Activated T-cell treated with anti-CD3 and anti-CD28 coated beads, Interleukin-2, amount 50 U/mL, for 72 hours (primary cell): ENCODE measurements at regions not wholly inside any gene's neighbourhood (a gene's known extent, or its start where the extent isn't known, plus 50 kb on each side); places are given as distances from the start of the nearest gene placed in this dataset.

Experiments used
- ATAC-seq, 2 donors: fragments of 150-1000 bp; cut with Tn5 transposase; replicated peaks in 1 of 2; 2 replicates each; pipeline ENCODE4 v1.10.0; 2021; ENCODE audit warnings: moderate library complexity in 2 of 2, mild to moderate bottlenecking in 1 of 2
- DNase-seq, 2 donors: peaks; one replicate each; pipeline ENCODE4 v3.0.0; 2021 to 2022; ENCODE audit warnings: mixed read lengths in 1 of 2
- H3K27ac Mint-ChIP-seq: one replicate; pipeline ENCODE4 v1.8.0; 2022; ENCODE audit warnings: mild to moderate bottlenecking, moderate library complexity, mixed read lengths
- H3K27me3 Mint-ChIP-seq: one replicate; pipeline ENCODE4 v1.8.0; 2022; ENCODE audit warnings: low read depth, mixed read lengths
- H3K36me3 Mint-ChIP-seq, 2 donors: one replicate each; pipeline ENCODE4 v1.8.0; 2022; ENCODE audit warnings: mixed read lengths in 2 of 2, mild to moderate bottlenecking in 1 of 2; ENCODE audit not compliant: insufficient read depth in 2 of 2
- H3K4me1 Mint-ChIP-seq: one replicate; pipeline ENCODE4 v1.8.0; 2022; ENCODE audit warnings: low read depth, mixed read lengths
- H3K4me3 Mint-ChIP-seq, 2 donors: one replicate each; pipeline ENCODE4 v1.8.0; 2022; ENCODE audit warnings: mild to moderate bottlenecking in 2 of 2, mixed read lengths in 2 of 2, moderate library complexity in 2 of 2
- H3K9me3 Mint-ChIP-seq, 2 donors: one replicate each; pipeline ENCODE4 v1.8.0; 2022; ENCODE audit warnings: mixed read lengths in 2 of 2

DNA sequence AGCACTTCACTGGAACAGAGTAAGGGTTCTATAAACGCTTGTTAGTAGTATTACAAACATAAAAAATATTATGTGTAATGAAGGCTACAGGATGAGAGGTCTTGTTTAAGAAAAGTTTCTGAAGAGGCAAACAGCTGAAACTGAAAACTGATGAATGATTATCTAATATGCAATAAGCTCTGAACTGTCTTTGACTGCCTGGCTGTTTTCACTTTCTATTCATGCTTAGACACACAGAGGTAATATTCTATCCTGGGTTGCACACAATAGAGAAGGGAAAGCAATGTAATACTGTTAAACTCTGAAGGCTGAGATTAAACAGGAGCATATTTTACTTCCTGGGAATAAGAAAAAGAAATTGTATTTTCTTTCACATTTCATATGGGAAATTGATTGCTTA is 251.3 kb downstream of the ALX1 start:
- H3K9me3 Mint-ChIP-seq, result peaks cover 0 to 4% of the 10 kb centered on the region in 2 donors
- H3K4me3 Mint-ChIP-seq, result no peak overlapping the region
- H3K27ac Mint-ChIP-seq, result no peak overlapping the region
- H3K4me1 Mint-ChIP-seq, result no peaks in the 10 kb centered on the region
- ATAC-seq (no peak), DNase-seq (no peak)
- no peaks in the 10 kb centered on the region for H3K27me3 Mint-ChIP-seq
- H3K36me3 Mint-ChIP-seq, result no peaks in the 10 kb centered on the region

DNA sequence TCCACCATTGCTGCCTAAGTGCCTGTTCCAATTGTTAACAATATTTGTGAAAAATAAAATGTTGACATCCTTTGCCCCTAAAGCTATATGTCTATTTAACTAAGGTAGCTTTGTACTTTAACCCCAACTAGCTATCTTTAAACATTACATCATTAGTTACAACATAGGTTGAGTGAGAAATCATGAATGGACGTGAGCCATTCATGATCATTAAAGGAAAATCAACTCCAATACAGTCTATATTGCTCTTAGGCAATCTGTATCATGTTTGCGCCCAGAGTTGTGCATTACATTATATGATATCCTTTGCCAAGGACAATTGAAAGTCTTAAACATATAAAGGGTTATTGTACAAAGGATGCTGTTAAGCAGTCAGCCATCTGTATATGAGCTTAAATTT is 269.6 kb downstream of the ALX1 start:
- Mint-ChIP-seq H3K27ac (no peak overlapping the region), H3K4me1 (no peaks in the 10 kb centered on the region), H3K4me3 (no peak overlapping the region), H3K9me3 (no peaks in the 10 kb centered on the region), H3K27me3 (no peaks in the 10 kb centered on the region), H3K36me3 (no peaks in the 10 kb centered on the region)
- ATAC-seq (no peak), DNase-seq (no peak)

DNA sequence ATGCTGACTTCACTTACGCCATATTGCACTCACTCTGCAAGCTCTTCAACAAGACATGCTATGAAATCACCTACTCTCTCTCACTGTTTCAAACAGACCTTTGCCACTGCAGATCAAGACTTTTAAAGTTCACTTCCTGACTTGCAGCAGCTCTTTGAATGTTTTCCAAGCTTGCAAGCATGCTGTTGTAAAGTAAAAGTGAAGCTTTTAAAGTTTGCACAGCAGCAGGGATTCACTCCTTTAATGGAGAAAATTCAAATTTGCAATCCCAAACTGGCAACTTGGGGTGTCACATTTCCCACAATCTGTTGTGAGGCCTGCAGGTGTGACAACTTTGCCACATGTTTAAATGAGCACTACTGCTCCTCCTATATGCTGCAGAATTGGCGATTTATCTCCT is 270.9 kb downstream of the ALX1 start:
- Mint-ChIP-seq H3K27me3 (no peaks in the 10 kb centered on the region), H3K4me3 (no peak overlapping the region), H3K27ac (no peak overlapping the region), H3K9me3 (no peaks in the 10 kb centered on the region), H3K4me1 (no peaks in the 10 kb centered on the region), H3K36me3 (no peaks in the 10 kb centered on the region)
- no peak for DNase-seq
- no peak for ATAC-seq

DNA sequence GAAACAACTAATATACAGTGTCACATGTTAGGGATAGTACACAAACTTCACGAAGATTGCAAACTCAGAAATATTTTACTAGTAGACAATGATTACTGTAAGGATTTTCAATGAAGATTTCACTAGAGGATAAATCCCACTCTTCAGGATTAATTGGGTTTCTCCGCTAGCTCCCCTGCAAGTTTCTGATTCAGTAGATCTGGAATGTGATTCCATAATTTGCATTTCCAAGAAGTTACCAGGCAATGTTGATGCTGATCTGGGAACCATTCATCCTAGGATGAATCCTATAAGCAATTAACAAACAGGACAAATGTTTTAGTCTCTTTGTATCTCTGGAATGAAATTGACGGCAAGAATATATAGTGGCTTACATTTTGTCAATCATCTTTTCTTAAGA is 272.4 kb downstream of the ALX1 start:
- H3K4me1 Mint-ChIP-seq, result no peaks in the 10 kb centered on the region
- ATAC-seq (no peak), DNase-seq (no peak)
- H3K4me3 Mint-ChIP-seq, result no peak overlapping the region
- H3K36me3 Mint-ChIP-seq, result no peaks in the 10 kb centered on the region
- no peaks in the 10 kb centered on the region for H3K9me3 Mint-ChIP-seq
- no peaks in the 10 kb centered on the region for H3K27me3 Mint-ChIP-seq
- H3K27ac Mint-ChIP-seq, result no peak overlapping the region

DNA sequence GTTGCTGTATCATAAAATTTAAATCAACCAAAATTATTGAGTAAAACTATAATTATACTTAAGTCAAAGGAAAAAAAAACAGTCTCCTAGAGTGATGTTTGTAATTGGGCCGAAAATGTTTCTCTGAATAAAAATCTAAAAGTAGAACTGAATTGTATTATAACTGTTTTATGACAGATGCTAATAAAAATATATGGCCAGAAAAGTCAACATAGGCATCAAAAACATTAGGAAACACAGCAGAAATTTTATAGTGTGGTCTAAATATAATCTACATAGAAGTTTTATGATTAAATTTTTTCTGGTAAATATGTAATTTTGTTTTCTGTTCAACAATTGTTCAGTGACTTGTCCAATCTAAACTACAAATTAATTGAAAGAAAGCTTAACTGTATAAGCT is 277.8 kb downstream of the ALX1 start:
- no peaks in the 10 kb centered on the region for H3K36me3 Mint-ChIP-seq
- no peak for ATAC-seq
- H3K27ac Mint-ChIP-seq, result no peak overlapping the region
- no peaks in the 10 kb centered on the region for H3K4me1 Mint-ChIP-seq
- H3K9me3 Mint-ChIP-seq, result peaks cover 0 to 5% of the 10 kb centered on the region in 2 donors
- DNase-seq, result no peak
- H3K4me3 Mint-ChIP-seq, result no peak overlapping the region
- H3K27me3 Mint-ChIP-seq, result no peaks in the 10 kb centered on the region

DNA sequence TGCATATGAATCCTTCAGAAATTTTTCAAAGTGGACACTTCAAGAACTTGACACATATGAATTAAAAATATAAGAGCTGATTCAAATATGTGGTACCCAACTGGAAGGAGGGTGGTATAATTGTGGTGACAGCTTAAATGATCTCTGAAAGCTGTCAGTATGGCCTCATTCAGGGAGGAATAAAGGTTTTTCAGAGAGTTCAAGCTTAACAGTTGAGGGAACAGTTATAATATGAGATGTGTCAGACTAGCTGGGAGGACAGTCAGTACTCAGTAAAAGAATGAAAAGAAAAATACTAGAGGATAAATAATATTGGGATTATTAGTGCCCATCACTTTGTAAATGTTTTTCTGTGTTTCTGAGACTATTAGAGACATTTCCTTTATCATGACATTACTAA is 277.5 kb downstream of the RASSF9 start:
- Mint-ChIP-seq H3K4me3 (no peak overlapping the region), H3K9me3 (peaks cover 0 to 5% of the 10 kb centered on the region in 2 donors), H3K36me3 (no peaks in the 10 kb centered on the region), H3K27ac (no peak overlapping the region), H3K4me1 (no peaks in the 10 kb centered on the region), H3K27me3 (no peaks in the 10 kb centered on the region)
- DNase-seq (no peak), ATAC-seq (no peak)

DNA sequence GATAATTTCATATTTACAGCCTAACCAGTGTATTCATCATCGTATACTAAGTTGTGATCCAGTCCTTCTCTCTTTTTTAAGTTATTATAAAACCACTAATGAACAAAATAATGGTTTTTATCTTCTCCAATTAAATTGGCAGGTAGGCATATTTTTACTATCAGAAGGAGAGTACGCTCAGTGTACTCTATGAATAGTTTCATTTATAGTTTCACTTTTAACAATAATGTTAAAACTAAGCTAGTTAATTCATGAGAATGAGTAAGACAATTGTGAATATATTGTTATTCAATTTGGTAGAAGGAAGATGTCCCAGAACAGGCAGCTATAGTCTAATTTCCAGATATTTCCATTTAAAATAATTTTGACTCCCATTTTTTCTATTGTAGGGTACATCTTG is 277.1 kb downstream of the RASSF9 start:
- DNase-seq, result no peak
- no peak overlapping the region for H3K27ac Mint-ChIP-seq
- H3K9me3 Mint-ChIP-seq, result peaks cover 0 to 5% of the 10 kb centered on the region in 2 donors
- H3K4me3 Mint-ChIP-seq, result no peak overlapping the region
- no peaks in the 10 kb centered on the region for H3K4me1 Mint-ChIP-seq
- ATAC-seq, result no peak
- H3K36me3 Mint-ChIP-seq, result no peaks in the 10 kb centered on the region
- no peaks in the 10 kb centered on the region for H3K27me3 Mint-ChIP-seq

DNA sequence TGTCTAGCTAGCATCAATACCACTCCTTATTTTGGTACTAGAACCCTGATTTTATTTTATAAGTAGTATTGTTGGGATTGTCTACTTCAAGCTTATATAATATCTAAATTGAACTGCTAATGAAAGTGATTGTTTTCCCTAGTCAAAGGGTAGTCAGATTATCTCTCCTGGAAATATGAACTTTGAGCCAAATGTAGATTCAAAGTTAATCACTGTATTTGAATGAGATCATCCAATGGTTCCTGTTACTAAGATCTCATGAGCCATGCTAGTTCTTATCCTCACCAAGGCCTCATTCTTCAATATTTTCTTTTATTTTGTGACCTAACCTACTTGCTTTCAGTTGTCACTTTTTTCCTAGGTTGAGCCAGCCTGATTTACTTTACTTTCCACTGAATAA is 276.7 kb downstream of the RASSF9 start:
- DNase-seq (no peak), ATAC-seq (no peak)
- no peaks in the 10 kb centered on the region for H3K27me3 Mint-ChIP-seq
- no peaks in the 10 kb centered on the region for H3K4me1 Mint-ChIP-seq
- no peak overlapping the region for H3K4me3 Mint-ChIP-seq
- H3K27ac Mint-ChIP-seq, result no peak overlapping the region
- H3K36me3 Mint-ChIP-seq, result no peaks in the 10 kb centered on the region
- peaks cover 0 to 5% of the 10 kb centered on the region in 2 donors for H3K9me3 Mint-ChIP-seq

DNA sequence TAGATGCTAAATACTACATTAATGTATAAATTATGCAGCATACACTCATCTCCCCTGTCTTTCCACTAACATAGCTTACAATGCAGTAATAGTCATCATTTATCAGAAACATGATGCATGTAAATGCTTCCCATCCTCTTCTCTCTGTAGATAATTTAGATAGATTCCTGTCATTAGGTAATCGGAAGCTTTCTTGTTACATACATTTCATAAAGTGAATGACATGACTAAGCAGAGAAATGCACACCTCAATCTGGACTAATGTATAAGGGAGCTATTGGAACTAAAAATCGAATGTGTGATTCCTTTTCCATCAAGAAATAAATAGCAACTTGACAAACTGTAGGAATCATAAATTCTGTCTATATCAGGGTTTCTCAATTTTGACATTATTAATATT is 273.4 kb downstream of the RASSF9 start:
- ATAC-seq (no peak), DNase-seq (no peak)
- Mint-ChIP-seq H3K9me3 (peaks cover 0 to 7% of the 10 kb centered on the region in 2 donors), H3K36me3 (no peaks in the 10 kb centered on the region), H3K27ac (no peak overlapping the region), H3K4me1 (no peaks in the 10 kb centered on the region), H3K4me3 (no peak overlapping the region), H3K27me3 (no peaks in the 10 kb centered on the region)

DNA sequence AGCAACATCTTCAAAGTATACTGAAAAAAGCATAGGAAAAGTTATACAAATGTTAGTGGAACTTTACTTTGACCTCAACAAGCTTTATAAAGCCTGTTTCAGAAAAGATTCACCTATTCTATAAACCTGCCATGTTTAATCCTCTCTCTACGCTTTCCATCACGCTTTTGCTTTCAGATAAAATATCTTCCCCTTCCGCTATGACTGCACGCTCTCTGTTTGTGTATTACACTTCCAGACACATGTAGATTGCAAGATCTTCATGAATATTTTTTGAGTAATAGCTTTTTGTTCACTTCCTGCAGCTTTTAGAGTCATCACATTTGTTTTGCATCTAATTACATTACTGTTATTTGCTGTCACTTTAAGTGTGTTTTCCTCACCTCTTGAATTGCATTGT is 271.4 kb downstream of the RASSF9 start:
- H3K36me3 Mint-ChIP-seq, result no peaks in the 10 kb centered on the region
- H3K27me3 Mint-ChIP-seq, result no peaks in the 10 kb centered on the region
- ATAC-seq, result no peak

DNA sequence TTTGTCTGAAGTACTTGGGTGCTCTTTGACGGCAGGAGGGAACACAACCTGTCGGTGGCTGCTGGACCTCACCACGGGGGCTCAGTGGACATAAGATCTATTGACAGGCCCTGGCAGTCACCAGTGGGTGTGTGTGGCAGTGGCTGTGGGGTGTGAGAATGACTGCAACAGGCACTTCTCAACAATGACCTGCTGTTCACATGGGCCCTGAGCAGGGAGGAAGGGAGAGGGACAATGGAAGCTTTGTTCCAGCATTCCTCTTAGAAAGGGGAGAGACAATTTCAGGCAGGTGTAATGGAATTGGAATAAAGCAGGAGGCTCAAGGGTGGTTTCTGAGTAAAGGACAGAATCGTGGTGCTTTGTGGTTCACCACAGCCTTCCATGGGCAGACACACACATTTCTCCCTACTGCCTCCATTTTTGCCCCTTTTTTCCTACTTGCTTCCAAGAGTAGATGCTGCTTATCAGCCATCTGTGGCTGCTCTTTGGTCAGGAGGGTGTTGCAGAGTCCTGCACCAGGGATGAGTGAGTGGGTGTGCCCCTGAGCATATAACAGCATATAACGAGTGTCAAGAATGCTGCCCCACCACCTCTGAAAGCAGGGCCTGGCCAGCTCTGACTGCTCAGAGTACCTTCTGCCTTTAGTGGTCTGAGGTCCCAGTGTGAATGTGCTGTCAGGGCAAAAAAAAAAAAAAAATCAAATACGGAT is 267.7 kb downstream of the RASSF9 start:
- ATAC-seq, result no peak
- H3K4me3 Mint-ChIP-seq, result no peak overlapping the region
- H3K27me3 Mint-ChIP-seq, result no peaks in the 10 kb centered on the region
- H3K9me3 Mint-ChIP-seq, result peaks cover 0 to 2% of the 10 kb centered on the region in 2 donors
- DNase-seq, result no peak
- no peaks in the 10 kb centered on the region for H3K36me3 Mint-ChIP-seq
- H3K4me1 Mint-ChIP-seq, result no peaks in the 10 kb centered on the region
- no peak overlapping the region for H3K27ac Mint-ChIP-seq

More for the DNA sequence above, 271.4 kb downstream of the RASSF9 start:
- Mint-ChIP-seq H3K4me1 (no peaks in the 10 kb centered on the region), H3K27ac (no peak overlapping the region), H3K9me3 (peaks cover 0 to 7% of the 10 kb centered on the region in 2 donors), H3K4me3 (no peak overlapping the region)
- DNase-seq, result no peak

DNA sequence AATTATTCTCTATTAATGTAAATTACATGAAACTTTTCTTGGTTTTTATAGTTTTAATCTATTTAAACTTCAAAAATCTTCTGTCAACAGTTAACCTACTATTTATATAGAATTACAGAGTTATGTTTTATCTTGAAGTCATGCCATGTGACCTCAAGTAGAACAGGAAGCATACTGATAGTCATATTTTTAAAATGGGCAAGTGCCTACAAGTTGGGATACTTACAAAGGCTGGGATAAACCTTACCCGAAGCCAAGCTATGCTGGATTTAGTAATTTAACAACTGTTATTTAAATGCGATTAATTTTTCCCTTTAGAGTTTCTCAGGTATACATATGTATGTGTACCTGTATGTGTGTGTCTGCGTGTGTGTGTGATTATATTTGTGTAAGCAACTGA is 266.9 kb downstream of the RASSF9 start:
- DNase-seq (no peak), ATAC-seq (no peak)
- no peaks in the 10 kb centered on the region for H3K36me3 Mint-ChIP-seq
- H3K9me3 Mint-ChIP-seq, result peaks cover 0 to 2% of the 10 kb centered on the region in 2 donors
- no peaks in the 10 kb centered on the region for H3K27me3 Mint-ChIP-seq
- no peaks in the 10 kb centered on the region for H3K4me1 Mint-ChIP-seq
- no peak overlapping the region for H3K4me3 Mint-ChIP-seq
- no peak overlapping the region for H3K27ac Mint-ChIP-seq

DNA sequence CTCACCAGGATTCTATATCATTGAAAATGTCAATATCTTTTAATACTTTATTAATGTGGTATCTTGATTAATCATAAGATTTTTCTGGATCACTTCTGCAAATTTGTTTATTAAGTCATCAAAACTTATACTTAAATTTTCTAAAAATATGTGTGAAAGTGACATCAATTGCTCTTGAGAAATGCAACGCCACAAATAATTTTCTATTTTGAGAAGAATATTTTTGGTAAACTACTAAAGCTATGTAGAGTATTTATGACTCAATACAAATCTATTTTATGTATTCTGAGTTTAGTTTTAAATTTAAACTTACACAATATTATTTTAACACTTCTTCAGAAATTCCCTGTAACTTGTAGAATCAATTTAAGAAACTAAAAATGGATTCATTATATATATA is 263.3 kb downstream of the RASSF9 start:
- no peak overlapping the region for H3K27ac Mint-ChIP-seq
- no peaks in the 10 kb centered on the region for H3K9me3 Mint-ChIP-seq
- DNase-seq (no peak), ATAC-seq (no peak)
- H3K27me3 Mint-ChIP-seq, result no peaks in the 10 kb centered on the region
- no peak overlapping the region for H3K4me3 Mint-ChIP-seq
- H3K36me3 Mint-ChIP-seq, result no peaks in the 10 kb centered on the region
- H3K4me1 Mint-ChIP-seq, result no peaks in the 10 kb centered on the region

DNA sequence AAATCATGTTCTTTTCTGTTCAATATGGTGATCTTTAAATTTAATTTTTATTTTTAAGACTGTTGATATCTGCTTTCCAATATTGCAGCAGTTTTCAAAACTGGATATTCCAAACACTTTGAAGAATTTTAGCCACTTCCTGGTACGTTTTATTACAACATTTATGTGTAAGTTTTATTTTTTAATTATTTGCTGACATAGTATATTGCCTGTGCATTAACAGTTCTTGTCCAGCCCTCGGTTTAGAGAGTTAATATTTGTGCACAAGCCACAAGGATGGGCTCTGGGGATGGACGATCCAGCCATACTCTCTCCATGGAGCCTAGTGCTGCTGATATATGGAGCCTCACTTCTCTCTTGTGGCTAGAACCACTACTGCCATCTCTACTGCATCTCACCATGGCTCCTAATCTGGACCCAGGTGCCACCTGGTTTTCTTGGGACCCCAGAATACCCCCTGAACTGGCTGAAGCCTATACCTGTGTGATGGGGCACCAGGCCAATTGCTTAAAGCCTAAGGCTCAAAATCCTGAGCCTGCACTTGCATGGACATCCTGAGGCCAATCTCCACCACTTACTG is 262.5 kb downstream of the RASSF9 start:
- no peak overlapping the region for H3K27ac Mint-ChIP-seq

More for the DNA sequence above, 262.5 kb downstream of the RASSF9 start:
- no peak for DNase-seq
- H3K9me3 Mint-ChIP-seq, result no peaks in the 10 kb centered on the region
- H3K4me3 Mint-ChIP-seq, result no peak overlapping the region
- no peaks in the 10 kb centered on the region for H3K27me3 Mint-ChIP-seq
- no peak for ATAC-seq
- no peaks in the 10 kb centered on the region for H3K36me3 Mint-ChIP-seq
- H3K4me1 Mint-ChIP-seq, result no peaks in the 10 kb centered on the region
